ENCODE measurements at regions not wholly inside any gene's neighbourhood (a gene's known extent, or its start where the extent isn't known, plus 50 kb on each side); places are given as distances from the start of the nearest gene placed in this dataset.

DNA sequence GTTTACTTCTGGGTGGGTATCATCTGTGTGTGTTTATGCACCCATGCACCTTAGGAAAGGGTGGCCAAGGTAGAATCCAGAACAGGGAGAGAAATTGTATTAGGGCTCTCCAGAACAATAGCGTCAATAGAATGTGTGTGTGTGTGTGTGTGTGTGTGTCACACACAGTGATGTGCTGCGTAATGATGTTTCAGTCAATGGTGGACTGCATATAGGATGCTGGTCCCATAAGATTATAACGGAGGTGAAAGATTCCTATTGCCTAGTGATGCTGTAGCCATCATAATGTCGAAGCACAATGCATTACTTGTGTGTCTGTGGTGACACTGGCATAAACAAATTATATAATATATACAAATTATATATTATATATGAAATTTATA lies 69.3 kb upstream of the PRR23C start:
- TF ChIP-seq GATA2 (IDR thresholded peaks at IDR 0.05; ENCODE audit: low read depth, low read length) = no peak
- TF ChIP-seq GATA3 (IDR thresholded peaks at IDR 0.05; ENCODE audit: low read depth, low read length) = no peak

Measured in SH-SY5Y (cell line).